ENCODE measurements at regions not wholly inside any gene's neighbourhood (a gene's known extent, or its start where the extent isn't known, plus 50 kb on each side); places are given as distances from the start of the nearest gene placed in this dataset.

- TF ChIP-seq FOXP2 (optimal IDR thresholded peaks at IDR 0.05; ENCODE audit: control extremely low read depth, extremely low read length, insufficient read depth) (no peak), POLR2AphosphoS5 (IDR thresholded peaks at IDR 0.05; ENCODE audit: borderline replicate concordance, low read depth, low read length) (no peak), EZH2 (IDR thresholded peaks at IDR 0.05) (no peak)
Observed at GRCh38 chr2:184517402-184517801, 80.9 kb upstream of the ZNF804A start.
